Parathyroid adenoma (tissue), 2 donors: ENCODE measurements at regions not wholly inside any gene's neighbourhood (a gene's known extent, or its start where the extent isn't known, plus 50 kb on each side); places are given as distances from the start of the nearest gene placed in this dataset.

Source experiments
- H2AFZ ChIP-seq: fragments of 300-600 bp; sonication (generic); one replicate; pipeline ENCODE4 v1.7.0; 2017; ENCODE audit warnings: antibody characterized with exemption, mild to moderate bottlenecking
- H3K27ac ChIP-seq: fragments of 300-600 bp; sonication (generic); one replicate; pipeline ENCODE4 v1.7.0; 2017
- H3K27me3 ChIP-seq: fragments of 300-600 bp; sonication (generic); one replicate; pipeline ENCODE4 v1.7.0; 2017; ENCODE audit warnings: low read length; ENCODE audit not compliant: control insufficient read depth, insufficient read depth
- H3K36me3 ChIP-seq: fragments of 300-600 bp; sonication (generic); one replicate; pipeline ENCODE4 v1.7.0; 2017; ENCODE audit warnings: low read length; ENCODE audit not compliant: control insufficient read depth, insufficient read depth
- H3K4me1 ChIP-seq: fragments of 300-600 bp; sonication (generic); one replicate; pipeline ENCODE4 v1.7.0; 2017; ENCODE audit warnings: control low read depth
- H3K4me2 ChIP-seq: fragments of 300-600 bp; sonication (generic); one replicate; pipeline ENCODE4 v1.7.0; 2017; ENCODE audit warnings: low read length
- H3K4me3 ChIP-seq: fragments of 300-600 bp; sonication (generic); one replicate; pipeline ENCODE4 v1.7.0; 2017; ENCODE audit warnings: low read depth, low read length
- H3K79me2 ChIP-seq: fragments of 300-600 bp; sonication (generic); one replicate; pipeline ENCODE4 v1.7.0; 2017; ENCODE audit warnings: control low read depth
- H3K9ac ChIP-seq: fragments of 300-600 bp; sonication (generic); one replicate; pipeline ENCODE4 v1.7.0; 2017; ENCODE audit warnings: mild to moderate bottlenecking
- H3K9me3 ChIP-seq: fragments of 300-600 bp; sonication (generic); one replicate; pipeline ENCODE4 v1.7.0; 2017; ENCODE audit warnings: low read length; ENCODE audit not compliant: control insufficient read depth
- TF ChIP-seq, protein P1 (sequence below): fragments of 300-600 bp; sonication (generic); IDR thresholded peaks from one replicate; pipeline ENCODE4 v1.7.0; 2017; ENCODE audit warnings: antibody characterized with exemption, mild to moderate bottlenecking
- donor health status: primary hyperparathyroidism.

GRCh38 chr6:91926827-91927226 lies 1340.0 kb upstream of the MAP3K7 start:
- H2AFZ ChIP-seq, result no peak overlapping the region
- no peaks in the 10 kb centered on the region for H3K9me3 ChIP-seq
- TF ChIP-seq, protein P1, sequence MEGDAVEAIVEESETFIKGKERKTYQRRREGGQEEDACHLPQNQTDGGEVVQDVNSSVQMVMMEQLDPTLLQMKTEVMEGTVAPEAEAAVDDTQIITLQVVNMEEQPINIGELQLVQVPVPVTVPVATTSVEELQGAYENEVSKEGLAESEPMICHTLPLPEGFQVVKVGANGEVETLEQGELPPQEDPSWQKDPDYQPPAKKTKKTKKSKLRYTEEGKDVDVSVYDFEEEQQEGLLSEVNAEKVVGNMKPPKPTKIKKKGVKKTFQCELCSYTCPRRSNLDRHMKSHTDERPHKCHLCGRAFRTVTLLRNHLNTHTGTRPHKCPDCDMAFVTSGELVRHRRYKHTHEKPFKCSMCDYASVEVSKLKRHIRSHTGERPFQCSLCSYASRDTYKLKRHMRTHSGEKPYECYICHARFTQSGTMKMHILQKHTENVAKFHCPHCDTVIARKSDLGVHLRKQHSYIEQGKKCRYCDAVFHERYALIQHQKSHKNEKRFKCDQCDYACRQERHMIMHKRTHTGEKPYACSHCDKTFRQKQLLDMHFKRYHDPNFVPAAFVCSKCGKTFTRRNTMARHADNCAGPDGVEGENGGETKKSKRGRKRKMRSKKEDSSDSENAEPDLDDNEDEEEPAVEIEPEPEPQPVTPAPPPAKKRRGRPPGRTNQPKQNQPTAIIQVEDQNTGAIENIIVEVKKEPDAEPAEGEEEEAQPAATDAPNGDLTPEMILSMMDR, result no peak
- H3K27me3 ChIP-seq, result no peaks in the 10 kb centered on the region
- no peak overlapping the region for H3K4me2 ChIP-seq
- no peak overlapping the region for H3K27ac ChIP-seq
- no peak overlapping the region for H3K4me3 ChIP-seq
- H3K36me3 ChIP-seq, result no peaks in the 10 kb centered on the region
- no peaks in the 10 kb centered on the region for H3K4me1 ChIP-seq
- no peak overlapping the region for H3K9ac ChIP-seq
- no peaks in the 10 kb centered on the region for H3K79me2 ChIP-seq

DNA sequence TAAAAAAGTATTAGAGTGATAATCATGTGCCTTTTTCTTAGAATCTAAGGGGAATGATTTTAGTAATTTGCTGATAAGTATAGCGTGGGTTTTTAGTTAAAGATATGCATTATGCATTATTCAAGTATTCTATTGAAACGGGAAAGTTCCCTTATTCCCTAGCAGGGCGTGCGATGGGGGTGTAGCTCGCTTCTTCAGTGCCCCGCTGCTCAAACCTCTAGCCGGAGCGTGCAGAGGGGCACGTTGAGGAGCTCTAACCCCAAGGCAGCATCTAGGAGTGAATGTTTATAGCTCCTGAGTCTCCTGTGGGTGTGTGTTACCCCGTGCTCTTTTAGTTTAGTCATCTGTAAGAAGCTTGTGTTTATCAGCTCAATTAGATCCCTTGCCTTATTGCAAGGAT lies 1339.5 kb upstream of the MAP3K7 start:
- no peak overlapping the region for H3K27ac ChIP-seq
- H3K36me3 ChIP-seq, result no peaks in the 10 kb centered on the region
- H3K9ac ChIP-seq, result no peak overlapping the region
- no peaks in the 10 kb centered on the region for H3K27me3 ChIP-seq
- no peak overlapping the region for H3K4me2 ChIP-seq
- TF ChIP-seq, protein P1, result no peak
- H3K79me2 ChIP-seq, result no peaks in the 10 kb centered on the region
- no peaks in the 10 kb centered on the region for H3K9me3 ChIP-seq
- H3K4me1 ChIP-seq, result no peaks in the 10 kb centered on the region
- H3K4me3 ChIP-seq, result no peak overlapping the region
- H2AFZ ChIP-seq, result no peak overlapping the region

GRCh38 chr6:91911945-91912344 lies 1325.1 kb upstream of the MAP3K7 start:
- no peaks in the 10 kb centered on the region for H3K36me3 ChIP-seq
- H3K4me1 ChIP-seq, result no peaks in the 10 kb centered on the region
- no peak overlapping the region for H3K27ac ChIP-seq
- no peaks in the 10 kb centered on the region for H3K79me2 ChIP-seq
- H3K4me3 ChIP-seq, result no peak overlapping the region
- H3K9ac ChIP-seq, result no peak overlapping the region
- H2AFZ ChIP-seq, result no peak overlapping the region
- TF ChIP-seq, protein P1, result no peak
- H3K27me3 ChIP-seq, result no peaks in the 10 kb centered on the region
- H3K4me2 ChIP-seq, result no peak overlapping the region
- H3K9me3 ChIP-seq, result no peaks in the 10 kb centered on the region

- Histone ChIP-seq H3K9me3 (no peaks in the 10 kb centered on the region), H2AFZ (no peak overlapping the region), H3K4me1 (no peaks in the 10 kb centered on the region), H3K9ac (no peak overlapping the region), H3K27ac (no peak overlapping the region), H3K27me3 (no peaks in the 10 kb centered on the region), H3K79me2 (no peaks in the 10 kb centered on the region), H3K36me3 (no peaks in the 10 kb centered on the region), H3K4me3 (no peak overlapping the region), H3K4me2 (no peak overlapping the region)
- TF ChIP-seq, protein P1, result no peak
These were observed 1317.8 kb upstream of the MAP3K7 start for GRCh38 chr6:91904586-91905164.

GRCh38 chr6:91895599-91896285 lies 1308.9 kb upstream of the MAP3K7 start:
- H3K4me3 ChIP-seq, result no peak overlapping the region
- no peaks in the 10 kb centered on the region for H3K36me3 ChIP-seq
- H2AFZ ChIP-seq, result no peak overlapping the region
- H3K9me3 ChIP-seq, result no peaks in the 10 kb centered on the region
- H3K27me3 ChIP-seq, result no peaks in the 10 kb centered on the region
- TF ChIP-seq, protein P1, result no peak
- no peak overlapping the region for H3K4me2 ChIP-seq
- H3K9ac ChIP-seq, result no peak overlapping the region
- no peak overlapping the region for H3K27ac ChIP-seq
- no peaks in the 10 kb centered on the region for H3K79me2 ChIP-seq
- no peaks in the 10 kb centered on the region for H3K4me1 ChIP-seq
